H1 (cell line): ENCODE measurements at regions not wholly inside any gene's neighbourhood (a gene's known extent, or its start where the extent isn't known, plus 50 kb on each side); places are given as distances from the start of the nearest gene placed in this dataset.
"Not testable (repeated sequence)": the region's sequence is repeated elsewhere in the genome, so short reads cannot be mapped to it uniquely, and the experiment has no call there.

ENCODE experiments used
- ATF3 ChIP-seq: IDR thresholded peaks from 2 replicates; pipeline ENCODE4 v1.6.1; 2011; ENCODE audit warnings: low read depth, mild to moderate bottlenecking, low read length; ENCODE audit not compliant: insufficient read depth
- KDM1A ChIP-seq: fragments of 200-600, 300-600 bp; sonication (generic); IDR thresholded peaks from 2 replicates; pipeline ENCODE4 v1.7.1; 2016; ENCODE audit warnings: mild to moderate bottlenecking, low read length, borderline replicate concordance
- POLR2A ChIP-seq, 2 experiments: IDR thresholded peaks; 1 replicate in 1 of 2; 2 replicates in 1 of 2; pipeline ENCODE4 v1.6.1; 2011; ENCODE audit warnings: low read depth in 2 of 2, low read length in 2 of 2, mild to moderate bottlenecking in 2 of 2; ENCODE audit errors: control extremely low read depth in 1 of 2

GRCh38 chr12:15381-15780 lies 51.2 kb upstream of the IQSEC3 start:
- TF ChIP-seq KDM1A; ATF3; POLR2A (IDR thresholded peaks at IDR 0.05; ENCODE audit: control extremely low read depth in 1 of 2, low read depth in 2 of 2, low read length in 2 of 2): not testable (repeated sequence)
